HG02571 (cell line): ENCODE measurements at regions not wholly inside any gene's neighbourhood (a gene's known extent, or its start where the extent isn't known, plus 50 kb on each side); places are given as distances from the start of the nearest gene placed in this dataset.
A peak's percentile ranks its signal among the peaks of the same experiment; 100 is the strongest.

Experiments used
- ATAC-seq: cut with Tn5 transposase; IDR thresholded peaks from one replicate; pipeline ENCODE4 v1.9.1; 2021; ENCODE audit warnings: mild to moderate bottlenecking, moderate library complexity; ENCODE audit not compliant: unreplicated experiment

GRCh38 chr2:145677371-145677770, 1157.5 kb upstream of the ZEB2 start:
- no peak for ATAC-seq

- ATAC-seq = no peak
Observed at GRCh38 chr2:145674705-145675104, 1154.8 kb upstream of the ZEB2 start.

- ATAC-seq = no peak
Observed at GRCh38 chr2:145669301-145669700, 1149.4 kb upstream of the ZEB2 start.

- no peak for ATAC-seq
Observed at GRCh38 chr2:145666552-145666951, 1146.6 kb upstream of the ZEB2 start.

GRCh38 chr2:145657265-145657664, 1137.3 kb upstream of the ZEB2 start:
- ATAC-seq = no peak

- no peak for ATAC-seq
Observed at GRCh38 chr2:145655165-145655765, 1135.3 kb upstream of the ZEB2 start.

- no peak for ATAC-seq
Observed at GRCh38 chr2:145654746-145655145, 1134.8 kb upstream of the ZEB2 start.

- no peak for ATAC-seq
Observed at GRCh38 chr2:145654156-145654555, 1134.2 kb upstream of the ZEB2 start.

GRCh38 chr2:145653553-145653952, 1133.6 kb upstream of the ZEB2 start:
- no peak for ATAC-seq

GRCh38 chr2:145652571-145653545, 1132.9 kb upstream of the ZEB2 start:
- ATAC-seq = no peak

- ATAC-seq = no peak
Observed at GRCh38 chr2:145652036-145652435, 1132.1 kb upstream of the ZEB2 start.

- ATAC-seq = no peak
Observed at GRCh38 chr2:145650226-145650625, 1130.3 kb upstream of the ZEB2 start.

GRCh38 chr2:145649061-145649460, 1129.1 kb upstream of the ZEB2 start:
- no peak for ATAC-seq

- ATAC-seq = no peak
Observed at GRCh38 chr2:145644820-145645302, 1124.9 kb upstream of the ZEB2 start.

- ATAC-seq = peak; percentile 63
Observed at GRCh38 chr2:145638675-145639074, 1118.8 kb upstream of the ZEB2 start.

- no peak for ATAC-seq
Observed at GRCh38 chr2:145635706-145636427, 1115.9 kb upstream of the ZEB2 start.

- ATAC-seq = no peak
Observed at GRCh38 chr2:145631561-145631960, 1111.6 kb upstream of the ZEB2 start.

GRCh38 chr2:145626301-145626700, 1106.4 kb upstream of the ZEB2 start:
- no peak for ATAC-seq

GRCh38 chr2:145625111-145625510, 1105.2 kb upstream of the ZEB2 start:
- ATAC-seq = no peak

GRCh38 chr2:145623136-145623535, 1103.2 kb upstream of the ZEB2 start:
- no peak for ATAC-seq

- ATAC-seq = no peak
Observed at GRCh38 chr2:145622285-145622684, 1102.4 kb upstream of the ZEB2 start.
